Astrocyte of the spinal cord (primary cell): ENCODE measurements at regions not wholly inside any gene's neighbourhood (a gene's known extent, or its start where the extent isn't known, plus 50 kb on each side); places are given as distances from the start of the nearest gene placed in this dataset.

Source experiments
- DNase-seq: peaks from one replicate; pipeline ENCODE4 v3.0.0; 2011; ENCODE audit warnings: low read depth, low spot score
- H3K4me3 ChIP-seq: 2 replicates; pipeline ENCODE4 v1.5.1; 2011; ENCODE audit warnings: low read depth, mild to moderate bottlenecking, low read length, moderate library complexity
- CTCF ChIP-seq: IDR thresholded peaks from 2 replicates; pipeline ENCODE4 v1.5.1; 2012; ENCODE audit warnings: low read depth, mild to moderate bottlenecking, low read length, inconsistent platforms
- in situ Hi-C: cut with HindIII; loops from 2 replicates; pipeline ENCODE4 v1.10.0; 2017; ENCODE audit warnings: low sequenced_read_pairs

- no peak for DNase-seq
- H3K4me3 ChIP-seq: no peak overlapping the region
- no peak for TF ChIP-seq CTCF
- in situ Hi-C loops: no loop called here
These were observed 373.0 kb upstream of the SMIM30 start for GRCh38 chr7:113491305-113491704.

DNA sequence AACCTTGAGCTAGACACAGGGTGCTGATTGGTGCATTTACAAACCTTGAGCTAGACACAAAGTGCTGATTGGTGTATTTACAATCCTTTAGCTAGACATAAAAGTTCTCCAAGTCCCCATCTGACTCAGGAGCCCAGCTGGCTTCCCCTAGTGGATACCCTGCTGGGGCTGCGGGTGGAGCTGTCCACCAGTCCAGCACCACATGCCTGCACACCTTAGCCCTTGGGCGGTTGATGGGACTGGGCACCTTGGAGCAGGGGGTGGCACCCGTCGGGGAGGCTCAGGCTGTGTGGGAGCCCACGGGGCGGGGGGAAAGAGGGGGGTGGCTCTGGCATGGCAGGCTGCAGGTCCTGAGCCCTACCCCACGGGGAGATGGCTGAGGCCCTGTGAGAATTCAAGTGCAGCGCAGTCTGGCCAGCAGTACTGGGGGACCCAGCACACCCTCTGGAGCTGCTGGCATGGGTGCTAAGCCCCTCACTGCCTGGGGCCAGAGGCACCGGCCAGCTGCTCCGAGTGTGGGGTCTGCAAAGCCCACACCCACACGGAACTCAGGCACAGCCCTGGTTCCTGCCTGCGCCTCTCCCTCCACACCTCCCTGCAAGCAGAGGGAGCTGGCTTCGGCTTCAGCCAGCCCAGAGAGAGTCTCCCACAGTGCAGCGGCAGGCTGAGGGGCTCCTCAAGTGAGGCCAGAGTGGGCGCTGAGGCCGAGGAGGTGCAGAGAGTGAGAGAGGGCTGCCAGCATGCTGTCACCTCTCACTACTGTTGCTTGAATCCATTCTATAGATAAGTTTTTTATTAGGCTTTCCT, 369.8 kb upstream of the SMIM30 start:
- TF ChIP-seq CTCF: no peak
- DNase-seq: no peak
- H3K4me3 ChIP-seq: no peak overlapping the region
- in situ Hi-C loops: no loop called here

GRCh38 chr7:113486548-113486947, 368.2 kb upstream of the SMIM30 start:
- DNase-seq: no peak
- in situ Hi-C loops: no loop called here
- no peak overlapping the region for H3K4me3 ChIP-seq
- TF ChIP-seq CTCF: no peak

DNA sequence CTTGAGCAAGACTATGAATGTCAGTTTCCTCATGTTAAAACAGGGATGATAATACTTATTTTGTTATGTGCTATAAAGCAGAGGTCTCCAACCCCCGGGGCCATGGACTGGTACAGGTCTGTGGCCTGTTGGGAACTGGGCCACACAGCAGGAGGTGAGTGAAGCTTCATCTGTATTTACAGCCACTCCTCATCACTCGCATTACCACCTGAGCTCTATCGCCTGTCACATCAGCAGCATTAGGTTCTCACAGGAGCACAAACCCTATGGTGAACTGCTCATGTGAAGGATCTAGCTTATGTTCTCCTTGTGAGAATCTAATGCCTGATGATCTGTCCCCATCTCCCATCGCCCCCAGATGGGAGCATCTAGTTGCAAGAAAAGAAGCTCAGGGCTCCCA, 365.3 kb upstream of the SMIM30 start:
- in situ Hi-C loops: no loop called here
- H3K4me3 ChIP-seq: no peak overlapping the region
- DNase-seq: no peak
- no peak for TF ChIP-seq CTCF

DNA sequence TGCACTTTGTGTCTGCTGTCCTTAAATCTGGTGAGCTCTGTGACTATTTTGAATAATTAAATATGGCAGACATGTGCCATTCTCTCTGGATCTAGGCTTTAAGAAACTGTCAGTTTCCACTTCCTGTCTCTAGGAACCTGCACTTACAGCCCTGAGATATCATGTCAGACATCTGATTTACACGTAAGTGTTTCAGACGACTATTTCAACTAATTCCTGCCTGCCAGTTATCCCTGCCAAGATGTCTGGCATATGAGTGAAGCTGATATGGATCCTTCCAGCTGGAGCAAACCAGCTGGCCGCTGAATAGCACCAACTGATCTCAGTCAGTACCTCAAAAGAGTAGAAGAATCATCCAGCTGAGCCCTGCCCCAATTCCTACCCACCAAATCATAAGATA, 362.2 kb upstream of the SMIM30 start:
- in situ Hi-C loops: no loop called here

GRCh38 chr7:113464096-113464855, 345.9 kb upstream of the SMIM30 start:
- in situ Hi-C loops: no loop called here

More for the DNA sequence above, 362.2 kb upstream of the SMIM30 start:
- no peak for DNase-seq
- TF ChIP-seq CTCF: no peak
- no peak overlapping the region for H3K4me3 ChIP-seq

More at GRCh38 chr7:113464096-113464855, 345.9 kb upstream of the SMIM30 start:
- no peak for TF ChIP-seq CTCF
- H3K4me3 ChIP-seq: no peak overlapping the region
- DNase-seq: no peak
